ENCODE measurements at regions not wholly inside any gene's neighbourhood (a gene's known extent, or its start where the extent isn't known, plus 50 kb on each side); places are given as distances from the start of the nearest gene placed in this dataset.
"Not testable (repeated sequence)": the region's sequence is repeated elsewhere in the genome, so short reads cannot be mapped to it uniquely, and the experiment has no call there.

DNA sequence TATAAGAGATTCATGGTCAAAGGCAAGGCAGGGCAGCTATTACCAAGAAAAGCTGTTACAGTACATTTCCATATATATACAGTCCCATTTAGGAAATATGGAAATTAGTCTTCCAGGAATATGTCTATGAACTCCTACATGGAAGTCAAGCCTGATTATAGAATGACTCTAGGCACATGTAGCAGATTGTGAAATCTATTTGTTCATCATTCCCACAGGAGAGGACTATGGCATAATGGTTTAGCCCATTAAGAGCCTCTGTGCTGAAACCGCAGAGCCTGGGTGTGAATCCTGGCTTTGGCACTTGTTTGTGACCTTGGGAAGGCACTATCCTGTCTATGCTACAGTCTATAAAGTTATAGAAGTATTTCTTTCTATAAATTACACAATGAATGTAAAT is 764.8 kb downstream of the RAPGEF2 start:
- H3K27me3 ChIP-seq: no peaks in the 10 kb centered on the region
- no peaks in the 10 kb centered on the region for H3K36me3 ChIP-seq
- no peak overlapping the region for H3K4me3 ChIP-seq (replicated peaks in 1 of 3)
- intact Hi-C loops (cut with DNase I): loop anchor here (5.0 kb wide), 1 partner anchor 395 kb away; no protein-coding TSS in a partner anchor
- TF ChIP-seq, protein P1, sequence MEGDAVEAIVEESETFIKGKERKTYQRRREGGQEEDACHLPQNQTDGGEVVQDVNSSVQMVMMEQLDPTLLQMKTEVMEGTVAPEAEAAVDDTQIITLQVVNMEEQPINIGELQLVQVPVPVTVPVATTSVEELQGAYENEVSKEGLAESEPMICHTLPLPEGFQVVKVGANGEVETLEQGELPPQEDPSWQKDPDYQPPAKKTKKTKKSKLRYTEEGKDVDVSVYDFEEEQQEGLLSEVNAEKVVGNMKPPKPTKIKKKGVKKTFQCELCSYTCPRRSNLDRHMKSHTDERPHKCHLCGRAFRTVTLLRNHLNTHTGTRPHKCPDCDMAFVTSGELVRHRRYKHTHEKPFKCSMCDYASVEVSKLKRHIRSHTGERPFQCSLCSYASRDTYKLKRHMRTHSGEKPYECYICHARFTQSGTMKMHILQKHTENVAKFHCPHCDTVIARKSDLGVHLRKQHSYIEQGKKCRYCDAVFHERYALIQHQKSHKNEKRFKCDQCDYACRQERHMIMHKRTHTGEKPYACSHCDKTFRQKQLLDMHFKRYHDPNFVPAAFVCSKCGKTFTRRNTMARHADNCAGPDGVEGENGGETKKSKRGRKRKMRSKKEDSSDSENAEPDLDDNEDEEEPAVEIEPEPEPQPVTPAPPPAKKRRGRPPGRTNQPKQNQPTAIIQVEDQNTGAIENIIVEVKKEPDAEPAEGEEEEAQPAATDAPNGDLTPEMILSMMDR (IDR thresholded peaks at IDR 0.05): no peak
- no peak for TF ChIP-seq POLR2A (IDR thresholded peaks at IDR 0.05)
- no peaks in the 10 kb centered on the region for H3K9me3 ChIP-seq
- no peak for DNase-seq
- no peak overlapping the region for H3K27ac ChIP-seq
- WGBS, 2 donors: 83 to 95% methylated on average over 1 of the region's 1 CpG
- H3K4me1 ChIP-seq: no peaks in the 10 kb centered on the region

DNA sequence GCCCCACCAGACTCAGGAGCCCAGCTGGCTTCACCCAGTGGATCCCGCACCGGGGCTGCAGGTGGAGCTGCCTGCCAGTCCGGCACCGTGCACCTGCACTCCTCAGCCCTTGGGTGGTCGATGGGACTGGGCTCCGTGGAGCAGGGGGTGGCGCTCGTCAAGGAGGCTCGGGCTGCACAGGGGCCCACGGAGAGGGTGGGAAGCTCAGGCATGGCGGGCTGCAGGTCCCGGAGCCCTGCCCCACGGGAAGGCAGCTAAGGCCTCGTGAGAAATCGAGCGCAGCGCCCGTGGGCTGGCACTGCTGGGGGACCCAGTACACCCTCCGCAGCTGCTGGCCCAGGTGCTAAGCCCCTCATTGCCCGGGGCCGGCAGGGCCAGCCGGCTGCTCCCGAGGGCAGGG is 766.1 kb downstream of the RAPGEF2 start:
- 92 to 95% methylated on average over 7 to 10 of the region's 23 CpGs for WGBS, 2 donors
- H3K9me3 ChIP-seq; H3K27me3 ChIP-seq; H3K4me3 ChIP-seq (replicated peaks in 1 of 3); H3K27ac ChIP-seq; H3K36me3 ChIP-seq; DNase-seq; H3K4me1 ChIP-seq: not testable (repeated sequence)
- intact Hi-C loops (cut with DNase I): loop anchor here (5.0 kb wide), 1 partner anchor 397 kb away; no protein-coding TSS in a partner anchor

DNA sequence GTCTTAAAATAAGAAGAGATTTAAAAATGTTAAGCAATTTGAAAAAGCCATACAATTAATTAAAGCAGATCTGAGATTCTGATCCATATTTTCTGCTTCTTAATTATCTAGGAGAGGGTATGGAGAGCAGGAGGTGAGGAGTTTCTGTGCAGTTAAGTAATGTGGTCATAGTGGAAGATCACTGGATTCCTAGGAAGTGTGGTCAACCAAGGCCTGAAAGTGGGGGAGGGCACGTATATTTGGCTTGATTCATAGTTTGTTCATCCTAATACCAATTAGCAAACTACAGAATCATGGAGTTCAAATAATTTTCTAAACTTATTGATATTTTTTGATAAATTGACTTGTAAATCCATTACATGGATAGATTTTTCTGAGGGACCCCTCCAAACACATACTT is 768.3 kb downstream of the RAPGEF2 start:
- intact Hi-C loops (cut with DNase I): no loop called here
- no peaks in the 10 kb centered on the region for H3K4me1 ChIP-seq

DNA sequence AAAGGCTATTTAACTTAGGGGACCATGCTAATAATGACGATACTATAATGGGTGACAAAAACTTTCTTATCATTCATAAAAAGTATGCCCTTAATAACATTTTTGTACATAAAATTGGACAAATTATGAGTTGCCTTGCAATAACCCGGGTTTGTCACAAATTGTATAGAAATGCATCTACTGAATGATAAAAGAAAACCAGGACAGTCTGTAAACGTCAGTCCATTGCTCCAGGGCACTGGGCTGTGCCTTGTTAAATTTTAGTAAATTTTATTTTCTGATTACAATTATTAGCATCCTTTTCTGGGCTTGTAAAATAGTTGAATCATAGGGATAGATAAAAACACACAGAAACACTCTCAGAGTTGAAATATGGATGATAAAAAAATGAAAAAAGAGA is 778.3 kb downstream of the RAPGEF2 start:
- no peaks in the 10 kb centered on the region for H3K27me3 ChIP-seq
- 78 to 85% methylated on average over 3 of the region's 3 CpGs for WGBS, 2 donors
- no peak for DNase-seq
- H3K27ac ChIP-seq: no peak overlapping the region
- H3K4me1 ChIP-seq: no peaks in the 10 kb centered on the region
- no peak overlapping the region for H3K4me3 ChIP-seq (replicated peaks in 1 of 3)
- intact Hi-C loops (cut with DNase I): no loop called here
- no peaks in the 10 kb centered on the region for H3K9me3 ChIP-seq
- H3K36me3 ChIP-seq: no peaks in the 10 kb centered on the region
- TF ChIP-seq, protein P1 (IDR thresholded peaks at IDR 0.05): no peak
- TF ChIP-seq POLR2A (IDR thresholded peaks at IDR 0.05): no peak

More for the DNA sequence above, 768.3 kb downstream of the RAPGEF2 start:
- Histone ChIP-seq H3K9me3 (no peaks in the 10 kb centered on the region), H3K4me3 (replicated peaks in 1 of 3) (no peak overlapping the region), H3K27ac (no peak overlapping the region), H3K27me3 (no peaks in the 10 kb centered on the region), H3K36me3 (no peaks in the 10 kb centered on the region)
- WGBS, 2 donors: 93 to 95% methylated on average over 1 of the region's 1 CpG
- TF ChIP-seq, protein P1 (IDR thresholded peaks at IDR 0.05): no peak
- no peak for TF ChIP-seq POLR2A (IDR thresholded peaks at IDR 0.05)
- no peak for DNase-seq

DNA sequence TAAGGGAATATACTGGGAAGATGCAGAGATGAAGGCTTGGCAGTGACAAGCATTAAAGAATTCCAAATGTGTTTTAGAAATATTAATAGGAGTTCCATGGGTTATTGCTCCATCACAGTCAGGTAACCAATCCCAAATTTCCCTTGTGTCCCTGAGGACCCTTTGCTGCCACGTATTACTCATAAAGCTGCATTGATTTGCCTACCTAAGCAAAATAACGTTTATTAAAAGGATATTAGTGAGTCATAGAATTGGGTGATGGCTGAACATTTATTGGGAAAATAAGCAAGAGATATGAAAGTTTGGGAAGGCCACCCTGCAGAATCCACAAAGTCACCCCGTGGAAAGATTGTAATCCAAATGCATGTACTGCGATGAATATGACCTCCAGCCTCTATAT is 782.1 kb downstream of the RAPGEF2 start:
- H3K4me3 ChIP-seq (replicated peaks in 1 of 3): no peak overlapping the region
- H3K36me3 ChIP-seq: no peaks in the 10 kb centered on the region
- no peaks in the 10 kb centered on the region for H3K4me1 ChIP-seq
- TF ChIP-seq POLR2A (IDR thresholded peaks at IDR 0.05): no peak
- TF ChIP-seq, protein P1 (IDR thresholded peaks at IDR 0.05): no peak
- H3K27me3 ChIP-seq: no peaks in the 10 kb centered on the region
- intact Hi-C loops (cut with DNase I): no loop called here
- H3K9me3 ChIP-seq: no peaks in the 10 kb centered on the region
- no peak for DNase-seq
- H3K27ac ChIP-seq: no peak overlapping the region
- 65 to 68% methylated on average over 4 of the region's 4 CpGs for WGBS, 2 donors

DNA sequence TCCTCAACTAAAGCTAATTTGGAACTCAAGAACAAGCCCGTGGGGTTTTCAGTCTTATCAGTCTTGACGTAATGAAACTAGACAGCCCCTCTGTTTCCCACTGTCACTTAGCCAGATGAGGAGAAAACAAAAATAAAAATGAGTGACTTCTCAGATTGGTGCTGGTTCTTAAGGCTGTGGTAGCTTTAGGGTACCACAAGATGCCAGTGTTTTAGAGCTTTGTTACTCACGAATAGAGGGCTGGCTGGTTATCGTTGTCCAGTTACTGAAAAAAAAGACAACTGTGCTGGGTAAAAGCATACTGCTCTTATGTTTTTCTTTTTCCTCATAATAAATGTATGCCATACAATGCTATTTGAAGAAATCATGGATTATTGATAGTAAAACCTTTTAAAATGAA is 796.7 kb downstream of the RAPGEF2 start:
- TF ChIP-seq, protein P1 (IDR thresholded peaks at IDR 0.05): no peak
- no peak for TF ChIP-seq POLR2A (IDR thresholded peaks at IDR 0.05)
- no peaks in the 10 kb centered on the region for H3K36me3 ChIP-seq
- DNase-seq: no peak
- WGBS, 2 donors: 64 to 80% methylated on average over 4 of the region's 4 CpGs
- H3K9me3 ChIP-seq: no peaks in the 10 kb centered on the region
- H3K27ac ChIP-seq: no peak overlapping the region
- H3K4me3 ChIP-seq (replicated peaks in 1 of 3): no peak overlapping the region
- intact Hi-C loops (cut with DNase I): no loop called here
- no peaks in the 10 kb centered on the region for H3K27me3 ChIP-seq
- no peaks in the 10 kb centered on the region for H3K4me1 ChIP-seq
